ENCODE measurements at regions not wholly inside any gene's neighbourhood (a gene's known extent, or its start where the extent isn't known, plus 50 kb on each side); places are given as distances from the start of the nearest gene placed in this dataset.

GRCh38 chr22:22431271-22432220, 77.0 kb downstream of the ZNF280B start (continued):
- TF ChIP-seq RFX5 (IDR thresholded peaks at IDR 0.05; ENCODE audit: low read depth, low read length): no peak
- TF ChIP-seq ZNF277 (CRISPR knock-in tag; IDR thresholded peaks at IDR 0.05; ENCODE audit: borderline replicate concordance): no peak
- TF ChIP-seq ZNF76 (CRISPR knock-in tag; IDR thresholded peaks at IDR 0.05; ENCODE audit: borderline replicate concordance): peak; percentile 78; the same call in 1 of the 2 replicates
- TF ChIP-seq XRCC4 (IDR thresholded peaks at IDR 0.05; ENCODE audit: extremely low read depth, insufficient read depth, insufficient read length): no peak
- no peak for TF ChIP-seq ZNF518B (CRISPR knock-in tag; IDR thresholded peaks at IDR 0.05)
- TF ChIP-seq ZNF263 (CRISPR knock-in tag; IDR thresholded peaks at IDR 0.05; ENCODE audit: borderline replicate concordance): peak; percentile 69; the same call in 1 of the 2 replicates
- no peak for TF ChIP-seq HNRNPK (IDR thresholded peaks at IDR 0.05; ENCODE audit: low read depth, low read length, poor library complexity, severe bottlenecking)
- no peak for TF ChIP-seq ZNF318 (IDR thresholded peaks at IDR 0.05; ENCODE audit: borderline replicate concordance in 1 of 2, low read depth in 1 of 2)
- no peak for TF ChIP-seq RBM15 (IDR thresholded peaks at IDR 0.05; ENCODE audit: insufficient read depth, low read length)
- TF ChIP-seq CTBP1 (IDR thresholded peaks at IDR 0.05; ENCODE audit: borderline replicate concordance): peak; percentile 50; the same call in 1 of the 2 replicates
- no peak for TF ChIP-seq KLF6 (CRISPR knock-in tag; IDR thresholded peaks at IDR 0.05; ENCODE audit: borderline replicate concordance)
- 0 out of 2 replicates have a peak, but pooled peaks have one; percentile 37 for TF ChIP-seq ZBTB17 (CRISPR knock-in tag; IDR thresholded peaks at IDR 0.05)
- TF ChIP-seq BMI1 (IDR thresholded peaks at IDR 0.05; ENCODE audit: low read length): peak; percentile 52; the same call in 1 of the 2 replicates
